NCI-H2171 treated with DMSO at 0.1 percent for 48 hours (cell line): ENCODE measurements at regions not wholly inside any gene's neighbourhood (a gene's known extent, or its start where the extent isn't known, plus 50 kb on each side); places are given as distances from the start of the nearest gene placed in this dataset.
A peak's percentile ranks its signal among the peaks of the same experiment; 100 is the strongest.

Experiments used
- DNase-seq: peaks from one replicate; lab custom pipeline; 2025; lab: John Stamatoyannopoulos, UW

- no peak for DNase-seq
Observed at GRCh38 chr13:23983671-23984070, 86.4 kb upstream of the C1QTNF9B start.

DNA sequence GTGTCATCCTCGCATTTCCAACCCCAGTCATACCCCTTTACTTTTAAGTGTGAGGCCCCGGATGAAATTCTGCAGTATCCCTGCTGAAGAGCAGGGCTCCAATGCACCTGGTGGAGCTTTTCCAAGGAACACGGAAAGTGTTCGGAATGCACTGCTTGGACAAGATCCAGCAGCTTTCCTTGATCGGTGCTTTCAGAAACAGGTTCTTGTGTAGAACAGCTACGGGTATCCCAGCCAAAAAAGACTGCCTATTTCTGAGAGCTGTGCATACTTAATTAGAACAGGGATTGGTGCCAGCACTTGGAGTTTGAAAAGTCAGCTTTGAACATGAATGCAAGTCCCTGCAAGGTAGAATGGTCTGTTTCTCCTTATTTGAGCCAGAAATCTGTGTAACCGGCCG is 87.2 kb upstream of the C1QTNF9B start:
- peak; percentile 3 for DNase-seq

DNA sequence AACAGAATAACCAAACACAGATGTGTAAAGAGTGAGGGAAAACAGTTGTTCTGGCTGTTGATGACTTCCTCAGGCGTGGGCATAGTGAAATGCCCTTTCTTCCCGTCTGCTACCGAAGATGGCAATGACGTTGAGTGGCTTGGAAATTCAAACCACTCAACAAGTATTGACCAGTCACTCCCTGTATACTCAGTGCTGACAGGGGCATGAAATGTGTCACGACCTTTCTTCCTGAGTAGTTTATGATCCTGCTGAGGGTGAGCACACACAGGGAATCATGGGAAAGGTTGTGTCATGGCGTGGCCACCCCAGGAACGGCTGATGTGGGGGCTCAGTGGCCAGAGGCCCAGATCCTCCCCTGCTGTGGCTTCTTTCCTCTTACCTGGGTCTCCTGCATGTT is 87.8 kb upstream of the C1QTNF9B start:
- no peak for DNase-seq

DNA sequence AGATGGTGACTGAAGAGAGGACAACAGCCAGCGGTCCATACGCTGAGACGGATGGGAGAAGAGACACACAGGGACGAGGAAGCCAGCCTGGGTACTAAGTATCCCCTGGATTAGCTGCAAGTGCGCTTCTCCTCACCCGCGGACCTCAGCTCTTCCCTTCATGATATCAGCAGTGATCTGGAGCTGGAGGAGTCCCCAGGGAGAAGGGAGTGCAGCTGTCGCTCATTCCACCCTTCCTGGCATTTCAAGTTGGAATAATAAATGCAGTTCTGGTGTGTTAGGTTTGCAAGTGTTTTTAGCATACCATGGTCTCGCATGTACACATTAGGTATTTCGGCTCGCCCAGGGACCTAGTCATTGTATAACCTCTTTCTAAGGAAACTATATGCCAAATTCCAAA is 88.5 kb upstream of the C1QTNF9B start:
- DNase-seq = peak; percentile 69

DNA sequence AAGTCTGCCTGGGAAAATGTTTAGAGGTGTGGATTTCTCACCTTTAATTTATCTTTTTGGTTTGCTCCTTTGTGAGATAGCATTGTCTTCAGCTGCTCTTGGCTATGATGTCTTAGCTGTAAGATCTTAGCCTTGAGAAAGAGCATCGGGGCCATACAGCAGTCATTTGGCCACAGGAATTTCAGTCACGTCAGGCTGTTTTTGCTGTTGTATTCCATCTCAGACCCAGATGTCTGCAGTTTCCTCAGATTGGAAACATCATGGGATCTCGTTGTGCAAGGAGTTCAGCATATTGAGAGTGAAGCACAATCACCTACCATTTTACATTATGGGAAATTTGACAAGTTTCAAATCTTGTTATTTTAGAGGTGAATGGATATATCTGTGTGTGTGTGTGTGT is 89.3 kb upstream of the C1QTNF9B start:
- DNase-seq = no peak

DNA sequence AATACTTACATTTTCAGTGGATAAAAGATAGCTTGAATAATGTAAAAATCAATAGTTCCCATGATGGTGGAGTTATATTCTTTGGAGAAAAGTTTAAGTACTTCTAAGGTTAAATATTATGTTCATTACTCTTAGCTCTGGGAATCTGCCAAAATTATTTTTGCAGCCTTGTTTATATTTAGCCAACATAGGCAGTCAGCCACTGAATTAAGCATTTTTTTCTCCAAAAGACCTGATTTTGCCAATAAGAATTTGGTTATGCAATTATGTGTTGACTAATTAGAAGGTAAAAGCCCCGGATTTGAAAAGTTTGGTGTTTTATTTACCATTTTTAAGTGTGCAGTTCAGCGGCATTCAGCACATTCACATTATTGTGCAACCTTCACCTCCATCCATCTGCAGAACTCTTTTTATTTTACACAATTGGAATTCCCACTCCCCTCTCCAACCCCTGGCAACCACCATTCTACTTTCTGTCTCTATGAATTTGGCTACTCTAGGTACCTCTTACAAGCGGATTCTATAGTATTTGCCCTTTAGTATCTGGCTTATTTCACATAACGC is 90.1 kb upstream of the C1QTNF9B start:
- DNase-seq = no peak

DNA sequence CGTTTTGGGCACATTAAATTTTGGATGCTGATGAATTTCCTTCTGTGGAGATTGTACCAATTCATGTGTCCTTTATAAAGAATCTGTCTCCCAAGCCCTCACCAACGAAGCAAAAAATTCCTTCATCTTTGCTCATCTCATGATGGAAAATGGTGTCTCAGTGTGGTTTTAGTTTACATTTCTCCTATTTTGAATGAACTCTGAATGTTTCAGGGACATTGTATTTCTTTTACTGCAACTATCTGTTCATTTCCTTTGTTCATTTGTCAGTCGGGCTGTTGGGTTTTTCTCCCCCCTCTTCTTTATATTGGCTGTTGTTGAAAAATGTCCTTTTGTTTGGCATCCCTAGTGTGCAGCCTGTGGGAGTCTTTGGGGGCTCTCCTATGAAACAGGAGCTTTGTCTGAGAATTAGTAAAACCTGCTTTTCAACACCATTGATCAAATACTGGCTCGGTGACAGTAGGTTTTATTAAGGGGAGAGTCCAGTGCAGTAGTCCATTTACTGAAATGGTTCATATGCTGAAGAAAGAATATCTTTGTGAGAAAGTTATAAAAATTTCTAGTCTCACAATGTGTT is 91.3 kb upstream of the C1QTNF9B start:
- no peak for DNase-seq

GRCh38 chr13:23990455-23990854 is 93.2 kb upstream of the C1QTNF9B start:
- peak; percentile 43 for DNase-seq

GRCh38 chr13:23991119-23991518 is 93.8 kb upstream of the C1QTNF9B start:
- no peak for DNase-seq

DNA sequence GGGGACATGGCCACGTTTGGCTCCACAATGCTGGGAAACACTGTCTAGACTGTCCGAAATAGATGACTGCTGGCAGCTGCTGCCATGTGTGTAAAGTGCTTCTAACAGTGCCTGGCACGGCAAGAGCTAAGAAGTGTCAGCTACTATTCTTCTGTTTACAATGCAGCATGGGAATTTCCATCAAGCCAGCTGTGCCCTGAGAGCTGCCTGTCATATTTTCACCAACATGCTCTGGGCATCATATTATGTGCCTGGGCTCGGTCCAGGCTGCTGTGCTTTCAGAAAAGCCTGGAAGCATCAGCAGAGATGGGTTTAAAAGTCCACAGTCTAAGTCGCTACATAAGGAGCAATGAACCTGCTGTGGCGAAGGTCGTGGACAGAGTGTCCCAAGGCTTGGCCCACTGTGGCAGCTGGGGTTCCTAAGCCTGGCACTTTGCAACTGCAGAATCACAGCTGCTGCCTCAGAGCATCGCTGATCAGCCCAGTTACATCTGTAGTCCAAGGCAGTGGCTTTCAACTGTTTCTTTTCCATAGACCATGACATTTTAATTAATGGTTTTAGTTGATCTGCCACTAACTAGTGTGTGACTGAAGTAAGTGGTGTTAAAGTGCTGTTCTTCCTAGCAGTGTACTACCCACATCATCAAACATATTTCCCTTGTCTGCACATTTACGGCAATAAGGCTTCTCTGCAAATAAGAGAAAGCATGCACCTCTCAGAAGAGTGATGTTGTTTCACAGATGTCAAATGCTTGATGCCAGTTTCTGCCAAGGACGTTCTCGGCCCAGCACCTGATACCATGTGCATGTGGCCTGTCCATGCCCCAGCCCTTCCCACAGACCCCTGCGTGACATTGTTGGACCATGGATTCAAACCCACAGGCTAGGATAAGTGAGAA is 95.7 kb upstream of the C1QTNF9B start:
- no peak for DNase-seq

- DNase-seq = no peak
Observed at GRCh38 chr13:23993680-23993985, 96.3 kb upstream of the C1QTNF9B start.

GRCh38 chr13:23995283-23996073 is 98.2 kb upstream of the C1QTNF9B start:
- no peak for DNase-seq

GRCh38 chr13:23996456-23996855 is 99.2 kb upstream of the C1QTNF9B start:
- no peak for DNase-seq

GRCh38 chr13:23999424-23999823 is 102.1 kb upstream of the C1QTNF9B start:
- DNase-seq = no peak

GRCh38 chr13:24002206-24002815 is 105.0 kb upstream of the C1QTNF9B start:
- DNase-seq = no peak

DNA sequence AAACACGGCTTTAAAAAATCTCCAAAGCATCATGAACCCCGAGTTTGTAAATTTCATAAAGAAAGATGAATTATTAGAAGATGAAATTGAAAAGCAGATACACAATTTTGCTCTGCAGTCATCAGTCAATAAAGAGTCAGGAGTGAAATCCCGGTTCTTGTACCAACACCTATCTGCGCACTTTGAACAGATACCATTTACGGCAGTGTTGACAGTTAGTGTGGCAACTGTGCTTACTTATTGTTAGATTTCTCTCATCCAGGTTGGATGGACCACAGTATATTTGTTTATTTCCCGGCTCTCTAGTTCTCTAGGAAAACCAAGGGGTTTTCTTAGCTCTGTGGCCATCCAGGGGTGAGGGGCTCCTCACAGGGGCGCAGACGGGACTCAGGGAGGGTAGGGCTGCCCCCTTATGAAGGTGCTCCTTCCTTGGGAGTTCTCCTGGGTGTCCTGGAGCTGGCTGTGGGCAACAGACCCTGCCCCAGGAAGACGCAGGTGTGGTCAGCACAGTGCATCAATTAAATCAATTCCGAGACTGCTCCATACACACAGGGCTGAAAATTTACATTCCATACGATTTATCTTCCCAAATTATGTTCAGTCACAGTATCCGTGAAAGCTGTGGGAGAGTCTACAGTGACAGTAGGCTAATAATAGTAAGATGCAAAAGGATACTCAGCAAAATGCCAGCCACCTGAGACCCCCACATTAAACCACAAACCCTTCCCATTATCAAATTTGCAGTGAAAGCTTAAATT is 107.0 kb upstream of the C1QTNF9B start:
- DNase-seq = no peak

DNA sequence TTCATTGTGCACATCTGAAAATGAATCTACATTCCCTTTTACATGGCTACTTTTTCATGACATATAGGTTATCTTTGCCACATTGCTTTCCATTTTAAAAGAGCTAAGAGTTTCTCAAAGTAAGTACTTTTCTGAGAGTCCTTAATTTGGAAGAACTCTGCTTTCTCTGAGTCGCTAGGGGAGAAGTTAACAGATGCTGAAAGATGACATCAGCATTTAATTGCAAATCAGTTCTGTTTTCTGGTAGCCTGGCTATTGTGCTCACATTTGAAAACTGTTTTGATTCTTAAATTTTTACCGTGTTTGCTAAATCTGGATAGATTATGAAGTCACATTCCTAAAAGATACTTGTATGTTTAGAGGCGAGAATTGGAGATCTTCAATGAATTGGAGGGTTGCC is 107.7 kb upstream of the C1QTNF9B start:
- DNase-seq = no peak

GRCh38 chr13:24005755-24006281 is 108.5 kb upstream of the C1QTNF9B start:
- no peak for DNase-seq

DNA sequence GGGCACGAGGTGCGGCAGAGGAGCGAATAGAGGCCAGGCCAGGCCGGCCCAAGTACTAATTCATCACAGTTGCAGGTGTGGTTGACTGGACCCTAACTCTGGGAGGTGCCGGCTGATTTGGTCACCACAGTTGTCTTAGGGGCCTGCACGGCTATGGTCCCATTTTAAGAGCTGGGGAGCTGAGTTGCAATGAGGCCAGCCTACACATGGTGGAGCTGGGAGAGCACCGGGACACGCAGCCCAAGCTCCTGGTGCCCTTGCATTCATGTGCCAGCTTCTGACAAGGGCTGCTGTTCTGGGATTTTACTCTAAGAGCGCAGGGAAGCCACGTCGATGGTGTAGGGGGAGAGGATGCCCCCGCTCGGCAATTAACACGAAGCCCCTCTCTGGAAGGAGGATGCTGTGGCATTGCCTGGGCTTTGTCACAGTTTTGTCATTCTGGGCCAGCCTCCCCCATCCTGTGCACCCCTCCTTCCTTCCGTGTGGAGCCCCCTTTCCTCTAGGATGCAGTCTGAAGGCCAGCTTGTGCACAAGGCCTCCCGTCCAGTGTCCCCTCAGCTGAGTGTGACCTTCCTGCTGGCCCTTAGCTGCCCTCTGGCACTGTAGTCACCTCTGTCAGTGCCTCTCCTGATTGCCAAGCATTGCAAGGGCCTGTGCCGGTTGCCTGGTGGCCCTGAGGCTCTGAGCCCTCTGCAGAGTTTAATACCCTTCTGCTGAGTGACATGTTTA is 109.4 kb upstream of the C1QTNF9B start:
- no peak for DNase-seq

- DNase-seq = no peak
Observed at GRCh38 chr13:24007979-24008620, 110.8 kb upstream of the C1QTNF9B start.
